Fibroblast of lung (primary cell): ENCODE measurements at regions not wholly inside any gene's neighbourhood (a gene's known extent, or its start where the extent isn't known, plus 50 kb on each side); places are given as distances from the start of the nearest gene placed in this dataset.

Experiments used
- CTCF ChIP-seq, 2 donors: IDR thresholded peaks in 1 of 2; conservative IDR thresholded peaks in 1 of 2; 1 replicate in 1 of 2; 2 replicates in 1 of 2; pipeline ENCODE4 v1.5.1; 2011 to 2012; ENCODE audit warnings: low read length in 2 of 2, control low read depth in 1 of 2, inconsistent platforms in 1 of 2, low read depth in 1 of 2, mild to moderate bottlenecking in 1 of 2
- EZH2 ChIP-seq: IDR thresholded peaks from 2 replicates; pipeline ENCODE4 v1.5.1; 2012; ENCODE audit warnings: low read length, control low read depth, mild to moderate bottlenecking; ENCODE audit errors: missing control alignments

GRCh38 chr4:11730545-11730944, 301.9 kb upstream of the HS3ST1 start:
- TF ChIP-seq CTCF (conservative IDR thresholded peaks at IDR 0.05 in 1 of 2, IDR thresholded peaks at IDR 0.05 in 1 of 2; ENCODE audit: low read depth in 1 of 2, low read length in 2 of 2) (no peak), EZH2 (no peak)
